DMS114 treated with DMSO at 0.1 percent for 48 hours (cell line): ENCODE measurements at regions not wholly inside any gene's neighbourhood (a gene's known extent, or its start where the extent isn't known, plus 50 kb on each side); places are given as distances from the start of the nearest gene placed in this dataset.
"Not testable (repeated sequence)": the region's sequence is repeated elsewhere in the genome, so short reads cannot be mapped to it uniquely, and the experiment has no call there.

Source experiments
- DNase-seq: peaks from one replicate; lab custom pipeline; 2025; ENCODE audit not compliant: unreplicated experiment; lab: John Stamatoyannopoulos, UW

DNA sequence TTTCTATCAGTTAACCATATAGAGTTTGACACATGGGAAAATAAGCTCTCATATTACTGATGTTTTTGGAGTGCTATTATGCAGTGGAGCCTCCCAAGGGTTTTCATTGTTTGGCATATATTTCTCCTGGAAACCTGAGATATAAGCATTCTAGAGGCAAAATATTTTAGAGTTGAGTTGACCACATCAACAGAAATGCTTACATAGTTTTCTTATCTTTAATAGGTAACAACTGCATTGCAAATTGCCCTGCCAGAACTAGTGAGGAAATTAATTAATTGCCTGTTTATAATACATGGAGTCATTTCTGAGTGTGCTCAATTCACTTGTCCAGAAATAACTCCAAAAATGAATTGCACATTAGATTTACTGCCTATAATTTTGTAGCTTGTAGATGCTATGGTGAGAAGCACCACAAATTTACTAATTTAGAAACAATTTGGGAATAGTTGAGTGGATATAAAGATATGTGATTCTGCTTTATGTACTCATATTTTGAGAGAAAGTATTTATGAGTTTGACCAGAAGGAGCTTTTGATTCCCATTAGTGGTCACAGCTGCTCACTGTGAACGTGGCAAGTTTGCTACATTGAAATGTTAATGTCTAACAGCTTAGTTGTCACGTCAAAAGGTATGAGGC lies 288.7 kb downstream of the CD109 start:
- DNase-seq = no peak

DNA sequence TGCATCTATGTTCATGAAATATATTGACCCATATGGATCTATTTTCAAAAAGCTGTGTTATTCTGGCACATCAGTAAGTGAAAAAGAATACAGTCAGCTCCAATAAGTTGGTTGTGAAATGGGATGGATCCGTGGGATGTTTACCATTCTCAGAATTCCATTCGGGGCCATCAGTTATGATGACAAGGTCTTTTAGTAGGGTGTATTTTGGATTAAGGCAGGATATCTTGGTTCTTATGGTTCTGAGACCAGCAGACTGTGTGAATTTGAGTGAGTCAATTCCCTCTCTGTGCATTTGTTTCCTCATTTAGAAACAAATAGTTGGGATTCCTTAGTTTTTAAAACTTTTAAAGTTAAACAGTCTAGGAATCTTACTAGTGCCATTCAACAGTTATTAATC lies 287.4 kb downstream of the CD109 start:
- DNase-seq = no peak

DNA sequence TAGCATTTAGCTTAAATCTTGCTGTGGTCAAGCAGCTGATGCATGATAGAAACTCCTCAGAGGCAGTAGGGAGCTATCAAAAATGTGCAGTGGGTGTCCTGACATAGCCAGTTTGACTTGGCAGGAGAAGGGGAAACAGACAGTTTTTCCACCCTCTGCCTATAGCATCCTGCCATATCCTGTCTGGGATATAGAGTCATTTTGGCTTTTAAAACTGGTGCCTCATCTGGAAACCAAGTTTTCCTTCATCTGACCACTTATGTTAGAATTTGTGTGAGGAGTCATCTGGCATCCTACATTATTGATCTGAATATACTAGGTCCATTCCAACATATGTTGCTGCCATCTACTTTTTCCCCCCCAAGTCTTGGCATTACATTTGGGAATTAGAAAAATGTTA lies 284.1 kb downstream of the CD109 start:
- no peak for DNase-seq

DNA sequence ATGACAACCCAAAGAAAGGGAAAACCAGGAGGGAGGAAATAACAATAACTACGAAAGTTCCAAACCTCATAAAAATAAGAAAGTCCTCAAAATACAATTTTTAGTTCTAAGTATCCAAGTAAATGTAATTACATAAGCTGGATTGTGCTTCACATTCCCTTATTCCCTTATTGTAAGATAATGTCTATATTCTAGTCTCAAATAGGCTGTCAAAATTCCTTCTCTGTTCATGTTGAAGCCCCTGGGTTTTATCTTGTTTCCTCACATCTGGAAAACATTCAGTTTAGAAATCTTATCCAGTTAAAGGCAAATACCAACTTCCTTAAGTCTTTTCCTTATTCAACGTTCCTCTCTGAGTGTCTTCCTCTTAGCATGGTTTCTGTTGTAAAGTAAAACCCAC lies 282.3 kb downstream of the CD109 start:
- no peak for DNase-seq

DNA sequence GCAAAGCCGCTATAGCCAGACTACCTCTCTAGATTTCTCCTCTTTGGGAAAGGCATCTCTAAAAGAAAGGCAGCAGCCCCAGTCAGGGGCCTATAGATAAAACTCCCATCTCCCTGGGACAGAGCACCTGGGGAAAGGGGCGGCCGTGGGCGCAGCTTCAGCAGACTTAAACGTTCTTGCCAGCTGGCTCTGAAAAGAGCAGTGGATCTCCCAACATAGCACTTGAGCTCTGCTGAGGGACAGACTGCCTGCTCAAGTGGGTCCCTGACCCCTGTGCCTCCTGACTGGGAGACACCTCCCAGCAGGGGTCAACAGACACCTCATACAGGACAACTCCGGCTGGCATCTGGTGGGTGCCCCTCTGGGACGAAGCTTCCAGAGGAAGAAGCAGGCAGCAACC lies 276.5 kb downstream of the CD109 start:
- not testable (repeated sequence) for DNase-seq

DNA sequence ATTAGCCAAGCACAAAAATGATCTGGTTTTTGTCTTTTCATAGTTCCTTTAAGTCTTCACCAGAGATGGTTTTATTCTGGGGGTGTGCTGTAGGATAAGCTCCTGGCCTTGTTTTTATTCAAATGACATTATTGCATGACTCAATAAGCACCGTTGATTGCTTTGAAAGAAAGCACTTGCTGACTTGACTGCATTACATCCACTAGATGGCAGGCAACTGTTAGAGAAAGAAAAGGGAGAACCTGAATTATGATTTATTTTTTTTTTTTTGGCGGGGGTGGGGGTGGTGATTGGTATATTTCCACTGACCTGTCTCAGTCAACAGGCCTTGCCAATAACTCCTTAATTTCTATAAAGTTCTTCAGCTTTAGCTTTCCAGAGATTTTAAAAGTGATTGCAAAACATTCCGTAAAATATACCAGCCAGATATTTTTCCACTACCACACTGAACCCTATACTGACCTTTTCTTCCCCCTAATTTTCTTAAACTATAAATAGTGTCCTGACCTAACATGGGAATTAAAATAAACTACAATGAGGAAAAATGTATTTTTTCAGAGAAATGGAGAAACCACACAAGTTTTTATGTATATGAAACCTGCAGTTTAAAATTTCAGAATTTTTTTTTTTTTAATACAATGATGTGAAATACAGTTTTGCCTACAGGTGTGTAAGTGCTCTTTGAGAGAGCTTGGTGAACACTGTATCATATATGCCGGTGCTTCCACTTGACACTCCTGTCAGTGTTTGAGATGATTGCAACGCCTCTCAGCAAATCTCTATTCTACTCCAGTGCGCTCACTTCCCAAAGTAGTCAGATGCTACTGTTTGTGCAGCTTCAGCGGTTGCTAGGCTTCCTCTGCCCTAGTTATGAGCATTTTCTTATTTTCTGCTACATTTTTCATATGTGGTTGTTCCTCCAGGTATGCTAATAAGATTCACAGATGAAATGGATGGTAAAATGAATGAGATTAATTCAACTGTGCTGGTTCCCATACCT lies 274.3 kb downstream of the CD109 start:
- DNase-seq = peak; percentile 5

DNA sequence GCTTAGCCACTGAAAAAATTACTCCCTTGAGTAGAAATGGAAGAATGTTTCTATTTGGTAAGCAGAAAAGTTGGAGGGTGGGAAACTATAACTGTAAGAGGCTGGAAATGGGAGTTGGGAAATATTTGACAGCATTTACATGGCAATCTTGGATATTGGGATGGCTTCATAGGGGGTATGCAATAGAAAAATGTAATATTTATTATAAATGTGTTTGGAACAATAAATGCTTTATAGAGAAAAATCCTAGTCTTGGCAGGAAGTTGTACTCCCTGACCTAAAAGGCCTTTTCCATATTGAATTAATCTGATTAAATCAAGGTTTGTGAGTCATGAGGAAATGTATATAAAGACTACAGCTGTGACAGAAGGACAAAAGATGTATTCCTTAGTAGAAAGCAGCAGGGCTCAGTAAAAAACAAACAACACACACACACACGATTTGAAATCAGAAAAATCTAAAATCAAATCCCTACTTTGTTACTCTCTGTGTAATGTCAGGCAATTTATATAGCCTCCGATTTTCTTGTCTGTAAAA lies 272.3 kb downstream of the CD109 start:
- DNase-seq = no peak

DNA sequence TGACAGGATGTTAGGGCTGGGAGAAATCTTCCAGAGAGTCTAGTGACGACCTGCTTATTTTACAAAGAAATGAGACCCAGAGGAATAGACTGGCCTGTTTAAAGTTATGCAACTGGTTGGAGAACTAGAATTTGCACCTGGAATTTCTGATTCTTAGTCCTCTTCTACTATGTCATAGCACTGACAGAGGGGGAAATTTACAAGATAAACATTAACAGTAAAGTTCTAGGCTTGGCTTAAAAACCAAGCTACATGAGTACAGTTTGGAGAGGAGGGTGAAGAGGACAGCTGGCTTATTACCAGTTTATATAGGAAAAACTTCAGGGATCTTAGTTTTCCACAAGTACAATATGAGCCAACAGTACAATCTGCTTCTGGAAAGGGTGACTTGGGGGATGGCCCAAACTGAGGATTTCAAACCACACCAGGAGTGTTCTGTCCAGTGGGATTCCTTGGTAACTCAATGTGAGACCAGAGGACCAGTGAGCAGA lies 269.6 kb downstream of the CD109 start:
- DNase-seq = no peak

DNA sequence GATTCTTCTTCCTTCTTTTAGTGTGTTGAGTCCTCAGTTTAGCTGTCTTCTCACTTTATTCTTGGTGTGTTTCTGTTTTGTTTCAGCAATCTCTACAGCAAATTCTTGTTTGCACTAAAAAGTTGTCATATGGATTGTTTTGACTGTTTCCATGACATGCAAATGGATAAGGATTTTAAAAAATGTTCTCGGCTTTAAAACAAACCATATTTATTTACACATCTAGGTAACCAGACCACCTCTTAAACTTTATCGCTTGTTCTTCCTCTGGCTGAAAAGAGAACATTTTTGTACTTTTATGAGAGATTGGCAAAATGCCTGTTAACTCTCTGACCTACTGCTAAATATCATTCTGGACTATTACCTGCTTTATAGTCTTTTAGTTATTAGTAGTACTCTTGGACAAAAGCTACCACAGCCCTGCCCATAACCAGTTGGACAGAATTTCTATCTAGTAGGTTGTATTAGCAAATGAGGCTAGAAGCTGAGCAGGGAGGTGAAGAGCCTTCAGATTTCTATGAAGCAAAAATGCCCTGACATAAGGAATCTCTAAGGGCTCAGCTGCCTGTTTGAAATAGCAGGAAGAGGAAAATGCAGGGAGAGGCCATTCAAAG lies 268.3 kb downstream of the CD109 start:
- DNase-seq = no peak

DNA sequence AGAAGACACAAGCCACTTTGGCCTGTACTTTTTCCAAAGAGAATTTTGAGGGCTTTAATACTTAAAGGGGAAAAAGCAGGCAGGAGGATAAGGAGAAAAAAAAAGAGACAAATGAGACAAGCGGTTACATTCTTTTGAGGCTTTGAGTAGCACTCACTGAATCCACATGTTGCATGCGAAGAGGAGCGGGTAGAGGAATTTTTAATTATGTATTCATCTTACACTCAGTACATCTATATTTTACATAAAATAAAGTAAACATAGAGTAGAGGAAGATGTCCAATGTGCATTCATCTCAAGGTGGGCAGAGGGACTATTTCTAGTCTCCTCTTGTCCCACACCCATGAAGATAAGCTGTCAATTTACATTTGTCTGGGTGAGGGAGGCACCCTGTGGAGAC lies 266.9 kb downstream of the CD109 start:
- no peak for DNase-seq

DNA sequence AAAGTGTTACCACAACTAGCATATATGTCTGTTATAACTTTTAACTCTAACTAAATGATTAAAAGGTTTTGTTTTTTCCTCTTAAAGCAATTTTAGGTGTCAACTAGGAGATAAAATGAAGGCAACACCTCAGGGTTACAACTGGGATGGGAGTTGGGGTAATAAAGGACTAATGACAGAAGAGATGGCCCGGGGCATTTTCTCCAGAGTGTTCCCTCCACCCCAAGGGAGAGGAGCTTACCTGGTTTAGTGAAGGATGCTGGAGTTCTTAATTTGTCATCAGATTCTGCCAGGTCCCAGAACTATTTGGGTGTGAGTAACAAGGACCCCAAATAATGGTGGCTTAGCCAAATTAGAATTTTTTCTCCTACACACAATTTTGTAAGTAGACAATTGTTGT lies 260.3 kb downstream of the CD109 start:
- no peak for DNase-seq

DNA sequence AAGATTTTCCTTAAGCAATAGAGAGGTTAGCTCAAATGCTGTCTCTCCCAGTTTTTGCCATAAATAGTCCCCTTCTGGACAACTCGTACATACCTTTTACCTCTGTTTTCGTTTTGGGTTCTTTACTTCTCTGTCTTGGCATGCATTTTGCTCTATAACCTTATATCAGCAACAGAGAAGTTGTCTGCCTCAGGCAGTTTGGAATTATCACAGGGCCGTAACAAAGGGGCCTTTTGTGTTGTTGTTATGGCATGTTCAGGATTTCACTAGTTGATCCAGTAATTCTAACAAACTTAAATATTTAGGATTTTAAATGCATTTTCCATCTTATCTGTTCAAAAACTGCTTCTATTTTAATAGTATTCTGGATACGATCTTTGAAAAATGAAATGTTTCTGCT lies 259.8 kb downstream of the CD109 start:
- DNase-seq = no peak

DNA sequence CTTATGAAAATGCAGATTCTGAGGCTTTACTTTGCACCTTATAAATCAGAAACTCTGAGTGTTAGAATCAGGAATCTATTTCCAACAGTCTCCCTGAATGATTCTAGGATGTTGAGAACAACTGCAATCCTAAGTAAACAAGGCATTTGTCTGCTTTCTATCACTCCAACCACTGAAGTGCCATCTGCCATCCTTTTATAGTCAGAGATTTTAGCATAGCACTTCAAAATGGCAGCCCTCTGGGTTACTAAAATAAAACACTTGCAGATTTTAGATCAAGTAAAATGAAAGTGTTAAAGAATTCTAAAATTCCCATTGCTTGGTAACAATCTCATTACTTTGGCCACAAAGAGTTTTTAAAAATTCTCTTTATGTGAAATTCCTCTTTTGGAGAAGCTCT lies 258.9 kb downstream of the CD109 start:
- no peak for DNase-seq

DNA sequence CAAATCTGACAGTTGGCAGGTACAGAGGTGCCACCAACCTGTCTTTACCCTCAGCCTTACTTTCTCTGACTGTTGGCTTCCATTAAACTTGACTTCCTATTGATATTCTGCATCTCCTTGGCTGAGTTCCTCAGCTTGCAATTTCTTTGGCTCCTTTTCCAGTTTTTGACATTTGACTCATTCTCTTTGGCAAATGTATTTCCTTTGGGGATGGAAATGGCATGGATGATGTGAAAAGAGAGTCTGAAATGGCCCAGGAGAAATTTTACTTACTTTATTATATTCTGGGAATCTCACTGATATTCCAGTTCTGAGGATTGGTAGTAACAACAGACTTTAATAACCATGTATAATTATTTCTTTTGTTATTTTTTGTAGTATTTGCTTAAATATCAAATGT lies 255.2 kb downstream of the CD109 start:
- no peak for DNase-seq

DNA sequence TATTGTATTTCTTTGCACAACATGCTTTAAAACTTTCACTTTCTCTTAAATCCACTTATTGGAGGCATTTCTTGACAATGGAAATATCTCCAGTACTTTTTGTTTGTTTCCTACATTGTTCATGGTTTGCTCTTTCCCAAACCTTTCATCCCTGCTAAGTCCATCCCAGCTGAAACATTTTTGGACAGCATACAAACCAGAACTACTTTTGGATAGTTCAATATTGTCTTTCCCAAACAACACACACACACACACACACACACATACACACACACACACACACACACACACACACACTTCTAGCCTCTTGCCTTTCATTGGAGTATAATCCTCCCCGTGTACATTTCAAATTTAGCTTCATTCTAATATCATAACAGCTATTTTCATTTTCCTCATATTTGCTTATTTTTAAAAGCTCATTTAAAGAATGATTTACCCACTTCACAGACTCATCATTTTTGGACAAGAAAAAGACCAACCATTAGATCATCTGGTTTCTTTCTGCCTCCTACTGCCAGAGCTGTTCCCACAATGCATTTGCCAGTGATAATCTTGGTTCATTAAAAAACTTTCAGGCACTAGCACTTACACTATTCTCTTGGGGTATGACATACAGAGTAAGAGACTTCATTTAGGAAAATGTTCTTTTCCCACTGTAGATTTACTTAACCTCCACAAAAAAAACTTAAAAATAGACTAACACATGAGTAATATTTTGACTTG lies 248.1 kb downstream of the CD109 start:
- DNase-seq = no peak

DNA sequence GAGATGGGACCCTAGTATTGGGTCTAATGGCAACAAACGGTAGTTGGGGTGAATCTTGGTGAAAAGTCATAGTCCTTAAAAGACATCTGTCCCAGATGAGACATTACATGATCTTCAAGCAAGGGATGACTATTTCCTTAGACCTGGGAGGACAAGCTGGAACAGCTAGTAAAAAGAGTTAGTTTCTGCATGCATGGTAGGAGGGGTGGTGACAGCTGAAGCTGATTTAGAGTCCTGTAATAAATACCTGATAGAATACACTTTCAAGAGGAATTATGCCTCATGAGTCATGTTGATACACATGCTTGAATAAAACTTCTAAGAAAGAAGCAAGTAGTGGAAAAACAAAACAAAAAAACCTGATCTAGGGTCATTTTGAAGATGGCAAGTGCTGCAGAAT lies 247.4 kb downstream of the CD109 start:
- no peak for DNase-seq

DNA sequence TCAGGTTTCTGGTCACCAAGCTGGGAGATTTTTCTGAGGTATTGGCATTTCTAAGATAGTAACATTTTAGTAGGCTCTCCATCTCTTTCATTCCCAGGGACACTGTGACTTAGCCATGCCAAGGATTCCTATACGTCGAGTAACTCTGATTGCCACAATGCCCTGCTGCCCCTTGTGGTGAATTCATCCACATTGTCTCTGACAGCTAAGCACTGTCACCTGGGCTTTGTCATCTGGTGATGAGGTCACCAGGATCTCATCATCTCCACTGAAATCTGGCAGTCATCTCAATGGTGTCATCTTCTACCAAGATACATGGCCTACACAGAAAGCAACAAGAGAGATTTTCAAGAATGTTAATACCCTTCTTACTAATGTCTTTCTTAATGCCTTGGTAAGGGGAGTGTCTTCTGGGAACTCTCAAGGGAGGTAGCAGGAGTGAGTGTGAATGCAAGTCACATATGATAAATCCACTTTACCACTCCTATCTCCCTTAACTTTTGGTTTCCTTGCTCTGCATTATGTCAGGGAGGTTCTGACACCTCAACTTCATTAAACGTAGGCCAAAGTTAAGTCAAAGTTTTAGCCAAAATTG lies 246.7 kb downstream of the CD109 start:
- no peak for DNase-seq

DNA sequence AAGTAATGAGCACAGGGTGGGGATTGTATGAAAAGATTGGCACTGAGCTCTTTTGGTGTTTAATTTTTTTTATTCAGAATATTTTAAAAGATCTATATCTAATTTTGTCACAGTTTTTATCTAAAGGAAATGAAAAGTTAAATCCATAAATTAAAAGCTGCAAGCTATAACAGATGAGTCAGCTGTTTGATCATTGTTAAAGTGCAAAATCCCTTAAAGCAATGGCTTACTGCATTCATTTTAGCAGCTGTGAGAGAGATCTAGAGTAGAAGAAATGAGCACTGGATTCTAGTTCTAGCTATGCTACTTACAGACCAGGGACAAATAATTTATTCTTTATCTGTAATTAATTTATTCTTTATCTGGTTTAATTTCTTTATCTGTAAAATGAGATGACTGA lies 245.9 kb downstream of the CD109 start:
- no peak for DNase-seq

DNA sequence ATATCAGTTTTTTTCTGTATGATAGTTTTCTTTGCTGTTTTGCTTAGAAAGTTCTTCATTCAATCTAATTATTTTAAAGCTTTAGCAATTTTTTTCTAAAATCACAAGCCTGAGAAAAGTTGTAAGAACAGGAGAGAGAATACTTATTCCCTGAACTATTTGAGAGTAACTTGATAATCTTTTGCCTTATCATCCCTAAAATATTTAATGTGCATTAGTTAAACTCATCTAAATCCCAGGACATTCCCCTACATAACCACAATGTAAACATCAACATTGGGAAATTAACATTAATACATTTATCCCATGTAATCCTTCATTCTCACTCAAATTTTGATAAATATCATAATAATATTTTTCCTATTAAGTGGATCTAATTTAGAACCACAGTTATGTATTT lies 241.8 kb downstream of the CD109 start:
- DNase-seq = no peak

DNA sequence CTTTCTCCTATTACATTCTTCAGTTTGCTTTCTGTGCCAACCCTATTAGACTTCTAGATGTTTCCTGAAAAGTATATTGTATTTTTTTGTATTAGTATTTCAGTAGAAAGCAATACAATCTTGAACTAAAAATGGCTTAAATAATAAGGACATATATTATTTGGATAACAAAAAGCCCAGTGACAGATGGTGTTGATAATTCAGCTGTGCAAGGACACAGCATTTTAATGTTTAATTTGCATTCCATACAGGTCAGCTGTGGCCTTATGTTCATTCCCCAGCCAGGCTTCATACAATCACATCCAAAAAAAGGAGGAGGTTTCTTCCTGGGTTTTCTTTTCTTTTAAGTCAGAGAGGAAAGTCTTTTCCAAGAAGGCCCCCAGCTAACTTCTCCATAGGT lies 236.9 kb downstream of the CD109 start:
- DNase-seq = no peak

DNA sequence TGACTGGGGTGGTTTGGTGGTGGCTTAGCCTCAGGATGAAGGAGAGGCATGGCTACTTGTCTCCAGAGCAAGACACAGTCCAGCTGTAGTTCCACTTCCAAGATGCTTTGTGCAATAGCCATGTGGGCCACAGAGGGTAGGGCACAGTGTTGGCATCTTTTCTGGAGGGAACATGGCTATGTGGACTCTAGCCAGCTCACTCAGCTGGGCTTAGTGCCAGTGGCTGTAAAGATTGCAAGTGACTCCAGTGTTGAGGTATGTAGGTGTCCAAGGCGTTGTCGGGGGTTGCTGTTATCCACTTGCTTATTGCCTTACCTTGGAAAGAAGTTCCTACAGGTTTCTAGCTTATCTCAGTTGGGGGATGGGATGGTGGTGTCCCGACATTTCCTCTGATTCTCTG lies 233.4 kb downstream of the CD109 start:
- DNase-seq = no peak
